ENCODE measurements at regions not wholly inside any gene's neighbourhood (a gene's known extent, or its start where the extent isn't known, plus 50 kb on each side); places are given as distances from the start of the nearest gene placed in this dataset.

DNA sequence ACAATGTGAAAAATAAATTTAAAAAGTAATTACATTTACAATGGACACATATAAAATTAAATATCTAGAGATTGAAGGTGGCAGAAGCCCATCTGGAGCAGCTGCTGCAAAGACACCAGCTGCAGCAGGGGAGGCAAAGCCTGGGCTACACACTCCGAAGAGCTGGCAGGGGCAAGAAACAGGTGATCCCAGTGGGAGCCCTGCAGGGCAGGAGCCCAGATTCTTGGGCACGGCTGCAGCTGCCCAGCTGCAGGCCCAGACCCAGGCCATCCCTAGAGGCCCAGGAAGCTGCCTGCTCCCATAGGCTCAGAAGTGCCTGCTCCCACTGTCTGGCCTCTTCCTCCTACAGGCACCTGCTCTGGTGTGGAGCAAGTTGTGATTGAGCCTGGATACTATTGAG lies 1547.9 kb upstream of the SPRY2 start:
- Histone ChIP-seq H3K27me3 (ENCODE audit: control insufficient read depth in 4 of 4, insufficient read depth in 4 of 4, low read length in 3 of 4) (no peaks in the 10 kb centered on the region), H3K9ac (ENCODE audit: low read depth in 1 of 2, low read length in 2 of 2) (no peak overlapping the region), H3K27ac (ENCODE audit: low read depth in 1 of 2, low read length in 2 of 2) (no peak overlapping the region), H3K4me3 (ENCODE audit: low read depth in 1 of 3, low read length in 3 of 3) (no peak overlapping the region), H3K4me1 (ENCODE audit: control insufficient read depth in 4 of 4, insufficient read depth in 4 of 4, low read length in 3 of 4) (no peaks in the 10 kb centered on the region), H3K9me3 (ENCODE audit: control insufficient read depth in 4 of 4, low read length in 3 of 4) (peaks cover 0 to 6% (median 5%) of the 10 kb centered on the region in 4 donors), H3K36me3 (ENCODE audit: control insufficient read depth in 4 of 4, insufficient read depth in 3 of 4, low read depth in 1 of 4, low read length in 3 of 4) (no peaks in the 10 kb centered on the region)
- TF ChIP-seq ATF3 (IDR thresholded peaks at IDR 0.05) (no peak), GABPA (IDR thresholded peaks at IDR 0.05 in 1 of 2, conservative IDR thresholded peaks at IDR 0.05 in 1 of 2) (no peak), JUND (IDR thresholded peaks at IDR 0.05) (no peak), ZBTB33 (IDR thresholded peaks at IDR 0.05) (no peak), EGR1 (IDR thresholded peaks at IDR 0.05; ENCODE audit: low read depth in 2 of 2) (no peak), RXRA (IDR thresholded peaks at IDR 0.05) (no peak), YY1 (IDR thresholded peaks at IDR 0.05) (no peak), RAD21 (IDR thresholded peaks at IDR 0.05) (no peak), SP1 (IDR thresholded peaks at IDR 0.05) (no peak), REST (IDR thresholded peaks at IDR 0.05) (no peak), HNF4A (conservative IDR thresholded peaks at IDR 0.05) (no peak), HNF4G (IDR thresholded peaks at IDR 0.05) (no peak)
- TF ChIP-seq, protein P1, sequence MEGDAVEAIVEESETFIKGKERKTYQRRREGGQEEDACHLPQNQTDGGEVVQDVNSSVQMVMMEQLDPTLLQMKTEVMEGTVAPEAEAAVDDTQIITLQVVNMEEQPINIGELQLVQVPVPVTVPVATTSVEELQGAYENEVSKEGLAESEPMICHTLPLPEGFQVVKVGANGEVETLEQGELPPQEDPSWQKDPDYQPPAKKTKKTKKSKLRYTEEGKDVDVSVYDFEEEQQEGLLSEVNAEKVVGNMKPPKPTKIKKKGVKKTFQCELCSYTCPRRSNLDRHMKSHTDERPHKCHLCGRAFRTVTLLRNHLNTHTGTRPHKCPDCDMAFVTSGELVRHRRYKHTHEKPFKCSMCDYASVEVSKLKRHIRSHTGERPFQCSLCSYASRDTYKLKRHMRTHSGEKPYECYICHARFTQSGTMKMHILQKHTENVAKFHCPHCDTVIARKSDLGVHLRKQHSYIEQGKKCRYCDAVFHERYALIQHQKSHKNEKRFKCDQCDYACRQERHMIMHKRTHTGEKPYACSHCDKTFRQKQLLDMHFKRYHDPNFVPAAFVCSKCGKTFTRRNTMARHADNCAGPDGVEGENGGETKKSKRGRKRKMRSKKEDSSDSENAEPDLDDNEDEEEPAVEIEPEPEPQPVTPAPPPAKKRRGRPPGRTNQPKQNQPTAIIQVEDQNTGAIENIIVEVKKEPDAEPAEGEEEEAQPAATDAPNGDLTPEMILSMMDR (IDR thresholded peaks at IDR 0.05; ENCODE audit: low read depth, low read length, missing input control) = no peak
- DNase-seq (ENCODE audit: low spot score) = no peak
- WGBS = 84% methylated on average over 2 of the region's 2 CpGs

GRCh38 chr13:81874681-81875661 lies 1534.0 kb upstream of the SPRY2 start:
- WGBS = 43% methylated on average over 10 of the region's 10 CpGs
- TF ChIP-seq EGR1 (IDR thresholded peaks at IDR 0.05; ENCODE audit: low read depth in 2 of 2) (no peak), YY1 (IDR thresholded peaks at IDR 0.05) (no peak), RAD21 (IDR thresholded peaks at IDR 0.05) (no peak), NR2F2 (IDR thresholded peaks at IDR 0.05) (no peak), FOXA1 (IDR thresholded peaks at IDR 0.05) (no peak), GABPA (IDR thresholded peaks at IDR 0.05 in 1 of 2, conservative IDR thresholded peaks at IDR 0.05 in 1 of 2) (no peak), FOXA2 (IDR thresholded peaks at IDR 0.05) (no peak), SP1 (IDR thresholded peaks at IDR 0.05) (no peak), HNF4A (conservative IDR thresholded peaks at IDR 0.05) (no peak)
- Histone ChIP-seq H3K9ac (ENCODE audit: low read depth in 1 of 2, low read length in 2 of 2) (no peak overlapping the region), H3K27me3 (ENCODE audit: control insufficient read depth in 4 of 4, insufficient read depth in 4 of 4, low read length in 3 of 4) (no peaks in the 10 kb centered on the region), H3K9me3 (ENCODE audit: control insufficient read depth in 4 of 4, low read length in 3 of 4) (no peaks in the 10 kb centered on the region), H3K27ac (ENCODE audit: low read depth in 1 of 2, low read length in 2 of 2) (no peak overlapping the region), H3K36me3 (ENCODE audit: control insufficient read depth in 4 of 4, insufficient read depth in 3 of 4, low read depth in 1 of 4, low read length in 3 of 4) (no peaks in the 10 kb centered on the region), H3K4me1 (ENCODE audit: control insufficient read depth in 4 of 4, insufficient read depth in 4 of 4, low read length in 3 of 4) (no peaks in the 10 kb centered on the region), H3K4me3 (ENCODE audit: low read depth in 1 of 3, low read length in 3 of 3) (no peak overlapping the region)
- DNase-seq (ENCODE audit: low spot score) = no peak
